HEK293T (cell line): ENCODE measurements at regions not wholly inside any gene's neighbourhood (a gene's known extent, or its start where the extent isn't known, plus 50 kb on each side); places are given as distances from the start of the nearest gene placed in this dataset.

Source experiments
- CTCF ChIA-PET: fragments of 350-600 bp; formaldehyde crosslinking; extraction: SDS; loops from one replicate; lab custom pipeline; 2021; ENCODE audit warnings: antibody characterized with exemption, inconsistent platforms; lab: Yijun Ruan, JAX
- POLR2A ChIA-PET: fragments of 350-600 bp; formaldehyde crosslinking; extraction: SDS; loops from one replicate; lab custom pipeline; 2020; ENCODE audit warnings: antibody characterized with exemption, inconsistent platforms; lab: Yijun Ruan, JAX
- DNase-seq: peaks from one replicate; pipeline ENCODE4 v3.0.0; 2012; ENCODE audit warnings: mixed read lengths; ENCODE audit errors: extremely low spot score
- ARNT ChIP-seq: fragments of 450-650 bp; IDR thresholded peaks from 2 replicates; pipeline ENCODE4 v1.6.1; 2017; ENCODE audit warnings: mild to moderate bottlenecking
- BHLHE40 ChIP-seq: fragments of 450-650 bp; IDR thresholded peaks from 2 replicates; pipeline ENCODE4 v1.6.1; 2016; ENCODE audit warnings: mild to moderate bottlenecking, moderate library complexity, borderline replicate concordance
- CTBP1 ChIP-seq: fragments of 450-650 bp; IDR thresholded peaks from 2 replicates; pipeline ENCODE4 v1.6.1; 2016; ENCODE audit warnings: borderline replicate concordance
- ELF4 ChIP-seq: fragments of 450-650 bp; IDR thresholded peaks from 2 replicates; pipeline ENCODE4 v1.6.1; 2017; ENCODE audit warnings: antibody characterized with exemption
- FOXA1 ChIP-seq: fragments of 450-650 bp; IDR thresholded peaks from 2 replicates; pipeline ENCODE4 v1.6.1; 2016; ENCODE audit warnings: mild to moderate bottlenecking
- FOXK2 ChIP-seq: fragments of 450-650 bp; IDR thresholded peaks from 2 replicates; pipeline ENCODE4 v1.6.1; 2016; ENCODE audit warnings: mild to moderate bottlenecking
- FOXM1 ChIP-seq: fragments of 450-650 bp; IDR thresholded peaks from 2 replicates; pipeline ENCODE4 v1.6.1; 2017; ENCODE audit warnings: mild to moderate bottlenecking, borderline replicate concordance
- HDGF ChIP-seq: fragments of 450-650 bp; IDR thresholded peaks from 2 replicates; pipeline ENCODE4 v1.6.1; 2017; ENCODE audit warnings: antibody characterized with exemption, borderline replicate concordance
- L3MBTL2 ChIP-seq: fragments of 450-650 bp; conservative IDR thresholded peaks from 2 replicates; pipeline ENCODE4 v1.6.1; 2016; ENCODE audit warnings: mild to moderate bottlenecking
- LEF1 ChIP-seq: fragments of 450-650 bp; IDR thresholded peaks from 2 replicates; pipeline ENCODE4 v1.6.1; 2017; ENCODE audit warnings: mild to moderate bottlenecking, borderline replicate concordance
- NFRKB ChIP-seq: fragments of 450-650 bp; IDR thresholded peaks from 2 replicates; pipeline ENCODE4 v1.6.1; 2016; ENCODE audit warnings: mild to moderate bottlenecking, moderate library complexity
- PKNOX1 ChIP-seq: fragments of 450-650 bp; IDR thresholded peaks from 2 replicates; pipeline ENCODE4 v1.6.1; 2016
- SP1 ChIP-seq: fragments of 450-650 bp; IDR thresholded peaks from 2 replicates; pipeline ENCODE4 v1.6.1; 2017
- SUZ12 ChIP-seq: fragments of 450-650 bp; IDR thresholded peaks from 2 replicates; pipeline ENCODE4 v1.6.1; 2016; ENCODE audit warnings: mild to moderate bottlenecking
- TARDBP ChIP-seq: fragments of 450-650 bp; IDR thresholded peaks from 2 replicates; pipeline ENCODE4 v1.6.1; 2016
- ZNF384 ChIP-seq: fragments of 450-650 bp; IDR thresholded peaks from 2 replicates; pipeline ENCODE4 v1.6.1; 2016

GRCh38 chr6:156163311-156163710 lies 613.9 kb upstream of the ARID1B start:
- TF ChIP-seq FOXA1 (no peak), BHLHE40 (no peak), CTBP1 (no peak), FOXK2 (no peak), FOXM1 (no peak)
- ChIA-PET CTCF (no interaction called here), POLR2A (no interaction called here)
- no peak for DNase-seq

DNA sequence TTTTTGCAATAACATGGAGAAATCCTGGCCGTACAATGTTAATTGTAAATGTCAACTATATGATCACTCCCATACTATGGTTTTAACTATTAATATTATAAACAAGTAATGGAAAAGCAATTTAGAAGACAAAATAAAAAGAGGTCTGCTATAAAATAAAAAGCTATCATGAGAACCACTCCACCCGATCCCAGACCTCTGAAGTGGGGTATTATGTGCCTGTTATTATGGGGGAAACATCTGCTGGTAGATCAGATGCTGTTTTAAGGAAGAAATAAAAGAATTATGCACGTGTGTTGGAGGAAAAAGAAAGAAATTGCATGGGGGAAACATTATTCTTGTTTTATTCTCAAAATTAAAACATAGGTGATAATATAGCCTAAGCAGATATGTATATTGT lies 615.7 kb upstream of the ARID1B start:
- CTCF ChIA-PET, result no interaction called here
- TF ChIP-seq ZNF384 (no peak), CTBP1 (no peak), TARDBP (no peak), ELF4 (no peak), BHLHE40 (no peak), SP1 (no peak), FOXK2 (no peak), NFRKB (no peak), SUZ12 (no peak), ARNT (no peak), LEF1 (no peak), FOXA1 (no peak), FOXM1 (no peak), HDGF (no peak), L3MBTL2 (no peak), PKNOX1 (no peak)
- POLR2A ChIA-PET, result no interaction called here
- DNase-seq, result no peak

DNA sequence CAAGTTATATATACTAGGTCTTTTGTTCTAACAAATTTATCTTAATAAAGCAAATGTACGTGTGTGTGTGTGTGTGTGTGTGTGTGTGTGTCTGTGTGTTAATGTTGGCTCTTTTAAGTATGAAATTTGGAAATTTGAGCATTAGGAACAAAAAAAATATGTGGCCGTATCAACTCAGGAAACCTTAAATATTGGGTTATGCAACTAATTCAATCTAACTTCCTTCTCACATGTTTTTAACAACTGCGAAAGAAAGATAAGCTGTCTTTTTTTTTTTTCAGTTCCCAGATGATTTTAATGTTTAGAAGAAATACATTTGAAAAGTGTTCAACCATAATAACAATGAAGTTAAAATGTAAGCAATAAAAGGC lies 616.4 kb upstream of the ARID1B start:
- TF ChIP-seq TARDBP (no peak), CTBP1 (no peak)
- no peak for DNase-seq
- ChIA-PET POLR2A (no interaction called here), CTCF (no interaction called here)

GRCh38 chr6:156160007-156160794 lies 617.0 kb upstream of the ARID1B start:
- ChIA-PET POLR2A (no interaction called here), CTCF (no interaction called here)
- TF ChIP-seq L3MBTL2 (no peak), PKNOX1 (no peak), CTBP1 (no peak), ELF4 (no peak), ARNT (no peak), BHLHE40 (no peak), FOXA1 (no peak), TARDBP (no peak), HDGF (no peak), SP1 (no peak), FOXK2 (no peak), ZNF384 (no peak), SUZ12 (no peak), LEF1 (no peak), FOXM1 (no peak), NFRKB (no peak)

GRCh38 chr6:156154896-156155295 lies 622.3 kb upstream of the ARID1B start:
- ChIA-PET CTCF (no interaction called here), POLR2A (no interaction called here)
- DNase-seq, result no peak
- no peak for TF ChIP-seq L3MBTL2
- no peak for TF ChIP-seq BHLHE40
- TF ChIP-seq FOXK2, result no peak
- no peak for TF ChIP-seq LEF1
- TF ChIP-seq SP1, result no peak
- TF ChIP-seq FOXM1, result no peak
- no peak for TF ChIP-seq CTBP1
- TF ChIP-seq PKNOX1, result no peak
- TF ChIP-seq ELF4, result no peak
- no peak for TF ChIP-seq NFRKB
- no peak for TF ChIP-seq TARDBP
- TF ChIP-seq ARNT, result no peak

More at GRCh38 chr6:156160007-156160794, 617.0 kb upstream of the ARID1B start:
- DNase-seq, result no peak

DNA sequence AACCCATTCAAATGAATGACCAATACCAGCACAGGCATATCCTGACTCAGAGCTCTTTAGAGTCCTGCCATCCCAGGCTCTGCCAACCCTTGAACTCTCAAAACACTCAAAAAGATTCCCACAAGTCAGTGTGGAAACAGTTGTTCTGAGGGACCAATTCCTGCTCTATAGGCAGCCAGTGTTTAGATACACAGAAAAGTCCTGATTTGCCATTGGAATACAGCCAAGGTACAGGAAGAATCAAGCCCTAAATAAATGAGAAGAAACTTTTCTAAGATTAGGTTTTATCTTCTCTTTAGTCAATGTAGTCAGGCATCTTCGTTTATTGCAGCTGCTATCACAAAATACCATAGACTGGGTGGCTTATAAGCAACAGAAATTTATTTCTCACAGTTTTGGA lies 626.8 kb upstream of the ARID1B start:
- TF ChIP-seq NFRKB, result no peak
- TF ChIP-seq BHLHE40, result no peak
- no peak for TF ChIP-seq CTBP1
- TF ChIP-seq SUZ12, result no peak
- no peak for TF ChIP-seq FOXM1
- TF ChIP-seq HDGF, result no peak
- no peak for TF ChIP-seq ZNF384
- TF ChIP-seq L3MBTL2, result no peak
- no peak for TF ChIP-seq FOXA1

DNA sequence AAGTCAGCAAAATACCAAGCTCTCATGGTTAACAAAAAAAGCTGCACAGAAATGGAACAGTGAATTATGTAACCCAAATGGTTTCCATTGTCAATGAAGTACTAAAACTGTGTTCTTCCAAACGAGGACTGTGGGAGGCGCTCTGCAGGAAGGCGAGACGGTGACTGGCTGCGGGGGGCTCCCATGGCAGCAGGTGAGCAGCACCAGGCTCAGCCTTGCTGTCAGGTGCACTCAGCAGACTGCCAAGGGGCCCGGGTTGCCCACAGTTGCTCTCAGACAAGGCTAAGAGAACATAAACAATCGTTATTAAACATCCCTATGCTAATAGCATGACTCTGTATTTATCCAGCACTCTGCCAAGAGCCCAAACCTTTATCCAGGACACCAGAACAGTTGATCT lies 630.3 kb upstream of the ARID1B start:
- no peak for TF ChIP-seq TARDBP
- ChIA-PET POLR2A (no interaction called here), CTCF (no interaction called here)
- DNase-seq, result no peak

More for the DNA sequence above, 626.8 kb upstream of the ARID1B start:
- POLR2A ChIA-PET, result no interaction called here
- no peak for DNase-seq
- CTCF ChIA-PET, result interaction anchor here (0.6 kb wide), 1 partner anchor 454 kb away, joined by 3 read pairs; no protein-coding TSS in a partner anchor
